ENCODE measurements at regions not wholly inside any gene's neighbourhood (a gene's known extent, or its start where the extent isn't known, plus 50 kb on each side); places are given as distances from the start of the nearest gene placed in this dataset.
"Not testable (repeated sequence)": the region's sequence is repeated elsewhere in the genome, so short reads cannot be mapped to it uniquely, and the experiment has no call there.

DNA sequence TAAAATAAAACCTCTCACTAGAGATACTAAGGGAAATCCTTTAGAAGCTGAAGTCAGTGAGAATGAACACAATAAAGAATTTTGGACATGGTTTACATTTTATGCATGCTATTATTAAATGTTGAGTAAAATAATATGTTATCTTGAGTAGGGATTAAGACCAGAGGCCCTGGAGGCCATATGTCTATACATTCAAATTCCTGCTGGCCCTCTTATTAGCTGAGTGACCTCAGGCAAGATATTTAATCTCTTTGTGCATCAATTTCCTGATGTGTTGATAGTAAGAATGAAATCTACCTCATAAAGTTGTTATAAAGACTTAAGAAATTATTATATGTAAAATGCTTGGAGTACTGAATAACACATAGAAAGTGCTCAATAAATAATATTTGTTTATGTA lies 281.1 kb upstream of the KLF4 start:
- H3K27ac ChIP-seq: peak overlapping the region in 1 of 10 donors; percentile 23
- no peak for ATAC-seq
- no peaks in the 10 kb centered on the region for H3K27me3 ChIP-seq

DNA sequence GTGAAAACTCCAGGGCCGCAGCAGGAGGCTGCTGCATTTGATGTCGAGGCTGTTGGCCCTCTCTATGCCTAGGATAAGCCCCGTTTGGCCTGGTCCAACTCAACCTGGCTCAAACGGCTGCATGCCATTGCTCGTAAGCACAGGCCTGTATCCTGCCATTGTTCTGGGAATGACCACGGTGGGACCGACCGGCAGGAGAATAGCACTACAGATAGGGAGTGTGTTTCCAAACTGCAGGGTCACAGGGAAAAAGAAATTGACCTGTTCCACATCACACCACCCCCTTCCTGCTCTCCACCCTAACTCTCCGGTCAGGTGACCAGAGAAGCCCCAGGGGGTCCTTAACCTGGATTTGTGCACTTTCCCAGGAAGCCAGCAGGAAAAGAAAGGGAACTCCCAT lies 278.7 kb upstream of the KLF4 start:
- ATAC-seq: peak; percentile 92 to 97 (median 95)
- Histone ChIP-seq H3K27me3 (no peaks in the 10 kb centered on the region), H3K27ac (peak overlapping the region in 8 of 10 donors; percentile 46 to 80 (median 64)), H3K9me3 (peaks cover 0 to 17% (median 0%) of the 10 kb centered on the region in 11 donors), H3K4me1 (peaks cover 0 to 24% (median 18%) of the 10 kb centered on the region in 9 donors), H3K36me3 (no peaks in the 10 kb centered on the region), H3K4me3 (no peak overlapping the region)
- TF ChIP-seq, protein P1, sequence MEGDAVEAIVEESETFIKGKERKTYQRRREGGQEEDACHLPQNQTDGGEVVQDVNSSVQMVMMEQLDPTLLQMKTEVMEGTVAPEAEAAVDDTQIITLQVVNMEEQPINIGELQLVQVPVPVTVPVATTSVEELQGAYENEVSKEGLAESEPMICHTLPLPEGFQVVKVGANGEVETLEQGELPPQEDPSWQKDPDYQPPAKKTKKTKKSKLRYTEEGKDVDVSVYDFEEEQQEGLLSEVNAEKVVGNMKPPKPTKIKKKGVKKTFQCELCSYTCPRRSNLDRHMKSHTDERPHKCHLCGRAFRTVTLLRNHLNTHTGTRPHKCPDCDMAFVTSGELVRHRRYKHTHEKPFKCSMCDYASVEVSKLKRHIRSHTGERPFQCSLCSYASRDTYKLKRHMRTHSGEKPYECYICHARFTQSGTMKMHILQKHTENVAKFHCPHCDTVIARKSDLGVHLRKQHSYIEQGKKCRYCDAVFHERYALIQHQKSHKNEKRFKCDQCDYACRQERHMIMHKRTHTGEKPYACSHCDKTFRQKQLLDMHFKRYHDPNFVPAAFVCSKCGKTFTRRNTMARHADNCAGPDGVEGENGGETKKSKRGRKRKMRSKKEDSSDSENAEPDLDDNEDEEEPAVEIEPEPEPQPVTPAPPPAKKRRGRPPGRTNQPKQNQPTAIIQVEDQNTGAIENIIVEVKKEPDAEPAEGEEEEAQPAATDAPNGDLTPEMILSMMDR (IDR thresholded peaks at IDR 0.05): no peak
- intact Hi-C loops (cut with DNase I): loop anchor here in 2 of 10 donors (1.0 to 5.0 kb wide), 2 partner anchors 101 to 375 kb away; no protein-coding TSS in a partner anchor
- 57 to 61% methylated on average over 9 of the region's 9 CpGs for WGBS, 2 donors
- DNase-seq: peak; percentile 31 to 76

More for the DNA sequence above, 281.1 kb upstream of the KLF4 start:
- no peak for DNase-seq
- H3K4me3 ChIP-seq: no peak overlapping the region
- H3K9me3 ChIP-seq: peaks cover 0 to 16% (median 0%) of the 10 kb centered on the region in 11 donors
- TF ChIP-seq, protein P1 (IDR thresholded peaks at IDR 0.05): no peak
- H3K4me1 ChIP-seq: peaks cover 0 to 24% (median 18%) of the 10 kb centered on the region in 9 donors
- intact Hi-C loops (cut with DNase I): no loop called here
- no peaks in the 10 kb centered on the region for H3K36me3 ChIP-seq

DNA sequence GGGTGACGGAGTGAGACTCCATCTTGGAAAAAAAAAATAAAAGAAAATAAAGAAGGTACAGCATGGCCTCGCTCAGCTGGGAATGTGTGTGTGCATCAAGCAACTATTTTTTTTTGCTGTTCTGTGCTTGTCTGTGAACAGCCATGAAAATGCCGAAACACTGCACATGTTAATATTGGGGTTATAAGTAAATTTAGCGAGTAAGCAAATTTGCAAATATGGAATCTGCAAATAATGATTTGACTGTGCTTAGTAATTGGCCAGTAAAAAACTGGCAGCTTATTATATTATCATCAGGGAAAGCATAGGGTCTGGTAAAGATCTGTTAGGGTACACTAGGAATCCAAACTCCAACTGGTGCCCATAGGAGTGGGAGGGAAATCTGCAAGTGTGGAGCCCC lies 278.1 kb upstream of the KLF4 start:
- 97 to 98% methylated on average over 4 of the region's 4 CpGs for WGBS, 2 donors
- H3K9me3 ChIP-seq: peaks cover 0 to 12% (median 0%) of the 10 kb centered on the region in 11 donors
- H3K4me1 ChIP-seq: peaks cover 0 to 24% (median 18%) of the 10 kb centered on the region in 9 donors
- no peak for ATAC-seq
- DNase-seq: no peak
- H3K27me3 ChIP-seq: no peaks in the 10 kb centered on the region
- TF ChIP-seq, protein P1 (IDR thresholded peaks at IDR 0.05): no peak
- H3K4me3 ChIP-seq: no peak overlapping the region
- no peaks in the 10 kb centered on the region for H3K36me3 ChIP-seq
- peak overlapping the region in 8 of 10 donors; percentile 46 to 80 (median 64) for H3K27ac ChIP-seq
- intact Hi-C loops (cut with DNase I): loop anchor here in 2 of 10 donors (1.0 to 5.0 kb wide), 2 partner anchors 100 to 376 kb away; no protein-coding TSS in a partner anchor

DNA sequence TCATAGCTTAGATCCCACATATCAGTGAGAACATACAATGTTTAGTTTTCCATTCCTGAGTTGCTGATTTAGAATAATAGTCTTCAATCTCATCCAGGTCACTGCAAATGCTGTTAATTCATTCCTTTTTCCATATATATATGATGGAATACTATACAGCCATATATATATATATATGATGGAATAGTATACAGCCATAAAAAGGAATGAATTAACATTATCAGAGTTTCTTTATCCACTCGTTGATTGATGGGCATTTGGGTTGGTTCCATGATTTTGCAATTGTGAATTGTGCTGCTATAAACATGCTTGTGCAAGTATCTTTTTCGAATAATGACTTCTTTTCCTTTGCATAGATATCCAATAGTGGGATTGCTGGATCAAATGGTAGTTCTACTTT lies 273.9 kb upstream of the KLF4 start:
- H3K4me3 ChIP-seq; H3K27ac ChIP-seq; H3K9me3 ChIP-seq; intact Hi-C loops (cut with DNase I); ATAC-seq; H3K27me3 ChIP-seq; H3K36me3 ChIP-seq; DNase-seq: not testable (repeated sequence)
- WGBS, 2 donors: 82 to 83% methylated on average over 2 of the region's 2 CpGs
- H3K4me1 ChIP-seq: peaks cover 0 to 44% (median 24%) of the 10 kb centered on the region in 9 donors

DNA sequence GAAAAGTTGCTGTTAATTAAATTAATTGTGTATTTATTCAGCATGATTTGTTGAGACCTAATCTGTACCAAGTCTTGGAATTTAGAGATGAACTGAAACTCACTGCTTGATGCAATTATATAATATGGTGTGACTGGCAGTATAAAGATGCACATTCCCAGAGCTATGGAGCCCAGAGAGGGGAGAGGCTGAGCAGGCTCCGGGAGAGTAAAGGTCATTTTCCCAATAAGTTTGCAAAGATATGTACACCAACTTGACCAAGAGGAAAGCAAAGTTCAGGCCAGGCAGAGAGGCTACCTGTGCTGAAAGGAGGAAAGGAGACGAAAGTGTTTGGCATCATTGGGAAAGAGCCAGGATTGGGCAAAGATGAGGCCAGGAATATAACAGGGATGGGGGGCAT lies 271.7 kb upstream of the KLF4 start:
- Histone ChIP-seq H3K4me3 (no peak overlapping the region), H3K27me3 (no peaks in the 10 kb centered on the region), H3K4me1 (peaks cover 0 to 26% (median 6%) of the 10 kb centered on the region in 9 donors), H3K9me3 (peaks cover 0 to 8% (median 0%) of the 10 kb centered on the region in 11 donors), H3K27ac (peak overlapping the region in 8 of 10 donors; percentile 14 to 83 (median 46)), H3K36me3 (no peaks in the 10 kb centered on the region)
- TF ChIP-seq, protein P1 (IDR thresholded peaks at IDR 0.05): no peak
- ATAC-seq (peak in 1 of 8 donors; percentile 6), DNase-seq (no peak)
- intact Hi-C loops (cut with DNase I): no loop called here
- 90 to 91% methylated on average over 2 of the region's 2 CpGs for whole genome bisulfite sequencing, 2 donors

All from heart right ventricle (tissue), 16 donors.